ENCODE measurements at regions not wholly inside any gene's neighbourhood (a gene's known extent, or its start where the extent isn't known, plus 50 kb on each side); places are given as distances from the start of the nearest gene placed in this dataset.

- no peaks in the 10 kb centered on the region for H3F3A ChIP-seq (replicated peaks; ENCODE audit: low read depth)
- Mint-ChIP-seq H3K27ac (no peak overlapping the region), H3K4me3 (no peak overlapping the region), H3K36me3 (ENCODE audit: low read depth) (no peaks in the 10 kb centered on the region; the same call in 2 of the 3 replicates), H3K4me1 (peaks cover 8% of the 10 kb centered on the region; the same call in 2 of the 3 replicates), H3K9me3 (peaks cover 7% of the 10 kb centered on the region; the same call in 2 of the 3 replicates), H3K27me3 (ENCODE audit: insufficient read depth, low read depth, poor library complexity) (peaks cover 1% of the 10 kb centered on the region)
- H3K4me1 ChIP-seq (ENCODE audit: insufficient read depth) = 0 out of 2 replicates have a peak, but pooled peaks cover 8% of the 10 kb centered on the region
- ATAC-seq = no peak
- TF ChIP-seq REST (IDR thresholded peaks at IDR 0.05; ENCODE audit: unreplicated experiment) = no peak
- no peaks in the 10 kb centered on the region for H4K20me1 ChIP-seq (replicated peaks; ENCODE audit: insufficient read depth)
- no peak overlapping the region for H3K27ac ChIP-seq (ENCODE audit: low read depth)
- H3K79me2 ChIP-seq (replicated peaks; ENCODE audit: insufficient read depth) = no peaks in the 10 kb centered on the region
- H3K4me3 ChIP-seq = no peak overlapping the region
- H3K27me3 ChIP-seq (ENCODE audit: insufficient read depth) = no peaks in the 10 kb centered on the region
- H2AFZ ChIP-seq = no peak overlapping the region
- no peak for DNase-seq (ENCODE audit: low spot score)
- H3K9me2 ChIP-seq (ENCODE audit: insufficient read depth) = peaks cover 3% of the 10 kb centered on the region; the same call in 1 of the 2 replicates
- H3K36me3 ChIP-seq (ENCODE audit: insufficient read depth) = no peaks in the 10 kb centered on the region
- H3K4me2 ChIP-seq = no peak overlapping the region
Measured at GRCh38 chr4:14280567-14280966, 653.0 kb upstream of the BOD1L1 start.

- Histone ChIP-seq H3K4me1 (ENCODE audit: insufficient read depth) (0 out of 2 replicates have a peak, but pooled peaks cover 8% of the 10 kb centered on the region), H3K4me2 (no peak overlapping the region), H3F3A (replicated peaks; ENCODE audit: low read depth) (no peaks in the 10 kb centered on the region), H3K27me3 (ENCODE audit: insufficient read depth) (no peaks in the 10 kb centered on the region), H3K4me3 (no peak overlapping the region), H4K20me1 (replicated peaks; ENCODE audit: insufficient read depth) (no peaks in the 10 kb centered on the region), H2AFZ (no peak overlapping the region), H3K9me2 (ENCODE audit: insufficient read depth) (peaks cover 3% of the 10 kb centered on the region; the same call in 1 of the 2 replicates), H3K27ac (ENCODE audit: low read depth) (no peak overlapping the region), H3K79me2 (replicated peaks; ENCODE audit: insufficient read depth) (no peaks in the 10 kb centered on the region), H3K36me3 (ENCODE audit: insufficient read depth) (no peaks in the 10 kb centered on the region; the same call in 1 of the 2 replicates)
- Mint-ChIP-seq H3K4me3 (no peak overlapping the region), H3K9me3 (peaks cover 16% of the 10 kb centered on the region), H3K27me3 (ENCODE audit: insufficient read depth, low read depth, poor library complexity) (no peaks in the 10 kb centered on the region), H3K27ac (no peak overlapping the region), H3K4me1 (peaks cover 8% of the 10 kb centered on the region; the same call in 2 of the 3 replicates), H3K36me3 (ENCODE audit: low read depth) (peaks cover 6% of the 10 kb centered on the region; the same call in 1 of the 3 replicates)
- TF ChIP-seq ZNF331 (CRISPR knock-in tag; IDR thresholded peaks at IDR 0.05; ENCODE audit: low read depth) (no peak), JUNB (IDR thresholded peaks at IDR 0.05; ENCODE audit: unreplicated experiment) (no peak), REST (IDR thresholded peaks at IDR 0.05; ENCODE audit: unreplicated experiment) (no peak), STAT1 (IDR thresholded peaks at IDR 0.05; ENCODE audit: unreplicated experiment) (no peak)
- DNase-seq (ENCODE audit: low spot score) (no peak), ATAC-seq (no peak)
Measured at GRCh38 chr4:14284578-14284977, 657.1 kb upstream of the BOD1L1 start.

Data from GM23338 (cell line).